ENCODE measurements at regions not wholly inside any gene's neighbourhood (a gene's known extent, or its start where the extent isn't known, plus 50 kb on each side); places are given as distances from the start of the nearest gene placed in this dataset.

DNA sequence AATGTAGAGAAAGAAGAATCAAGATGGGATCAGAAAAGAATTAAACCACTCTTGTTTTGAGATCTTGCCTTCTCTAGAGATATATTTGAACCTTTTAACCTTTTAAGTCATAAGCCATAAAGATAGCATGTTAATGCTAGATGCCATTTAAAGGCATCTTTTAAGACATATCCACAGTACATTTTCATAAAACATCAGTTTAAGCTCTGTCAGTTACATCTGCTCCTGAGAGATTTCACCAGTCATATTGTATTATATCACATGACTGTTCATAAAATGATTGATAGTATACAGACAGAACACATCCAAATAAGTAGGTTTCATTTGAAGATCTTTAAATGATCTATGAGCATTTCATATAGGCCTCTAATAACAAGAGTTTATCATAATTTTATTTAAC, 1238.5 kb downstream of the SLC16A7 start:
- H4K20me1 ChIP-seq (ENCODE audit: low read depth) = no peaks in the 10 kb centered on the region
- no peaks in the 10 kb centered on the region for H3K9me3 ChIP-seq (ENCODE audit: low read depth)
- no peak overlapping the region for H3K27ac ChIP-seq
- Mint-ChIP-seq H3K4me1 (no peaks in the 10 kb centered on the region), H3K36me3 (no peaks in the 10 kb centered on the region), H3K27me3 (ENCODE audit: insufficient read depth, low read depth) (no peaks in the 10 kb centered on the region), H3K4me3 (no peak overlapping the region), H3K9me3 (no peaks in the 10 kb centered on the region), H3K27ac (no peak overlapping the region)
- no peak overlapping the region for H2AFZ ChIP-seq (replicated peaks)
- no peaks in the 10 kb centered on the region for H3F3A ChIP-seq (ENCODE audit: low read depth)
- no peak overlapping the region for H3K9ac ChIP-seq
- H3K4me3 ChIP-seq = no peak overlapping the region
- no peaks in the 10 kb centered on the region for H3K27me3 ChIP-seq
- no peak overlapping the region for H3K4me2 ChIP-seq
- TF ChIP-seq, protein P1, sequence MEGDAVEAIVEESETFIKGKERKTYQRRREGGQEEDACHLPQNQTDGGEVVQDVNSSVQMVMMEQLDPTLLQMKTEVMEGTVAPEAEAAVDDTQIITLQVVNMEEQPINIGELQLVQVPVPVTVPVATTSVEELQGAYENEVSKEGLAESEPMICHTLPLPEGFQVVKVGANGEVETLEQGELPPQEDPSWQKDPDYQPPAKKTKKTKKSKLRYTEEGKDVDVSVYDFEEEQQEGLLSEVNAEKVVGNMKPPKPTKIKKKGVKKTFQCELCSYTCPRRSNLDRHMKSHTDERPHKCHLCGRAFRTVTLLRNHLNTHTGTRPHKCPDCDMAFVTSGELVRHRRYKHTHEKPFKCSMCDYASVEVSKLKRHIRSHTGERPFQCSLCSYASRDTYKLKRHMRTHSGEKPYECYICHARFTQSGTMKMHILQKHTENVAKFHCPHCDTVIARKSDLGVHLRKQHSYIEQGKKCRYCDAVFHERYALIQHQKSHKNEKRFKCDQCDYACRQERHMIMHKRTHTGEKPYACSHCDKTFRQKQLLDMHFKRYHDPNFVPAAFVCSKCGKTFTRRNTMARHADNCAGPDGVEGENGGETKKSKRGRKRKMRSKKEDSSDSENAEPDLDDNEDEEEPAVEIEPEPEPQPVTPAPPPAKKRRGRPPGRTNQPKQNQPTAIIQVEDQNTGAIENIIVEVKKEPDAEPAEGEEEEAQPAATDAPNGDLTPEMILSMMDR (IDR thresholded peaks at IDR 0.05) = no peak
- no peak for TF ChIP-seq EZH2phosphoT487 (IDR thresholded peaks at IDR 0.05)
- no peak for TF ChIP-seq EZH2 (IDR thresholded peaks at IDR 0.05)
- H3K4me1 ChIP-seq = no peaks in the 10 kb centered on the region
- DNase-seq (ENCODE audit: low spot score) = no peak
- no peaks in the 10 kb centered on the region for H3K36me3 ChIP-seq
- H3K79me2 ChIP-seq (ENCODE audit: low read depth) = no peaks in the 10 kb centered on the region

DNA sequence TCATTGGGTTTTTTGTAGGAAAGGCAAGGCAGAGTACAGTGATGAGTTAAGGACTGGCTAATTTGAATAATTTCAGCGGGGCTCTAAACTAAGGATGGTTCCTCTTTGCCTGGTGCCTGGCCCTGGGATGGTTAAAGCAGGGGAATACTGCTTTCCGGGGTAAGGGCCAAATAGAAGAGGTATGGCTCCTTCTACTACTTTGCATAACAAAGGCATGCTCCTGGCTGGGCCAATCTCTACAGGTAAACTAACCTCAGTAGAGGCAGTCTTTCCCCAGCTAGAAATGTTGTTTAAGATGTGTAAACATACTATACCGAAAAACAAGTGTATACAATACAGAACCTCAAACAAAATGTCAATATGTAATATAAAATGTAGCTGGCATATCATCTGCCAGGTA, 1239.0 kb downstream of the SLC16A7 start:
- H3F3A ChIP-seq (ENCODE audit: low read depth) = no peaks in the 10 kb centered on the region
- H3K79me2 ChIP-seq (ENCODE audit: low read depth) = no peaks in the 10 kb centered on the region
- no peaks in the 10 kb centered on the region for H3K36me3 Mint-ChIP-seq
- no peaks in the 10 kb centered on the region for H4K20me1 ChIP-seq (ENCODE audit: low read depth)
- TF ChIP-seq EZH2phosphoT487 (IDR thresholded peaks at IDR 0.05) = no peak
- TF ChIP-seq, protein P1 (IDR thresholded peaks at IDR 0.05) = no peak
- no peak for TF ChIP-seq EZH2 (IDR thresholded peaks at IDR 0.05)
- H3K4me1 ChIP-seq = no peaks in the 10 kb centered on the region
- no peaks in the 10 kb centered on the region for H3K9me3 ChIP-seq (ENCODE audit: low read depth)
- H3K27ac ChIP-seq = no peak overlapping the region
- H2AFZ ChIP-seq (replicated peaks) = no peak overlapping the region
- H3K27me3 Mint-ChIP-seq (ENCODE audit: insufficient read depth, low read depth) = no peaks in the 10 kb centered on the region
- H3K4me3 Mint-ChIP-seq = no peak overlapping the region
- no peak for DNase-seq (ENCODE audit: low spot score)
- no peak overlapping the region for H3K27ac Mint-ChIP-seq
- H3K9ac ChIP-seq = no peak overlapping the region
- no peak overlapping the region for H3K4me2 ChIP-seq
- no peaks in the 10 kb centered on the region for H3K36me3 ChIP-seq
- no peaks in the 10 kb centered on the region for H3K4me1 Mint-ChIP-seq
- no peak overlapping the region for H3K4me3 ChIP-seq
- H3K9me3 Mint-ChIP-seq = no peaks in the 10 kb centered on the region
- H3K27me3 ChIP-seq = no peaks in the 10 kb centered on the region

DNA sequence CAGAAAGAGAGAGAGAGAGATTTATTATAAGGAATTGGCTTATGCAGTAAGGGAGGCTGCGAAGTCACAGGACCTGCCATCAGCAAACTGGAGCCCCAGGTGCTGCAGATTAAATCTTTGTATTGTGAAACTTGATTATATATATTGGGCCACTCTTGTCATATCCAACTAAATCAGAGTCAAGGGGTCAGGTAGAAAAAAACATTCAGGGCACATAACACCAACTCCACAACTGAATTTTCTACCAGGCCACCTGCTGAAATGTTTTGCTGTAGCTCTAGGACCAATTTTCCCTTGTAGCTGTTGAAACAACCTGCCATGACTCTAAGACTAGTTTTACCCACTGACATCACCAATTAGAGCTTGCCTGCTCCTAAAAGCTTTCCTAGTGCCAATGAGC, 1240.8 kb downstream of the SLC16A7 start:
- H3K9me3 Mint-ChIP-seq = no peaks in the 10 kb centered on the region
- H3K4me3 ChIP-seq = no peak overlapping the region
- no peaks in the 10 kb centered on the region for H3K79me2 ChIP-seq (ENCODE audit: low read depth)
- H3K4me1 Mint-ChIP-seq = no peaks in the 10 kb centered on the region
- TF ChIP-seq EZH2 (IDR thresholded peaks at IDR 0.05) (no peak), EZH2phosphoT487 (IDR thresholded peaks at IDR 0.05) (no peak)
- TF ChIP-seq, protein P1 (IDR thresholded peaks at IDR 0.05) = no peak
- no peaks in the 10 kb centered on the region for H3K9me3 ChIP-seq (ENCODE audit: low read depth)
- H3K27ac Mint-ChIP-seq = no peak overlapping the region
- no peak overlapping the region for H3K4me2 ChIP-seq
- no peaks in the 10 kb centered on the region for H3K4me1 ChIP-seq
- H3K36me3 Mint-ChIP-seq = no peaks in the 10 kb centered on the region
- DNase-seq (ENCODE audit: low spot score) = no peak
- H3K27me3 Mint-ChIP-seq (ENCODE audit: insufficient read depth, low read depth) = no peaks in the 10 kb centered on the region
- no peaks in the 10 kb centered on the region for H4K20me1 ChIP-seq (ENCODE audit: low read depth)
- no peak overlapping the region for H3K4me3 Mint-ChIP-seq
- no peak overlapping the region for H3K9ac ChIP-seq
- H3K27ac ChIP-seq = no peak overlapping the region
- no peak overlapping the region for H2AFZ ChIP-seq (replicated peaks)
- no peaks in the 10 kb centered on the region for H3K36me3 ChIP-seq
- no peaks in the 10 kb centered on the region for H3F3A ChIP-seq (ENCODE audit: low read depth)
- H3K27me3 ChIP-seq = no peaks in the 10 kb centered on the region

DNA sequence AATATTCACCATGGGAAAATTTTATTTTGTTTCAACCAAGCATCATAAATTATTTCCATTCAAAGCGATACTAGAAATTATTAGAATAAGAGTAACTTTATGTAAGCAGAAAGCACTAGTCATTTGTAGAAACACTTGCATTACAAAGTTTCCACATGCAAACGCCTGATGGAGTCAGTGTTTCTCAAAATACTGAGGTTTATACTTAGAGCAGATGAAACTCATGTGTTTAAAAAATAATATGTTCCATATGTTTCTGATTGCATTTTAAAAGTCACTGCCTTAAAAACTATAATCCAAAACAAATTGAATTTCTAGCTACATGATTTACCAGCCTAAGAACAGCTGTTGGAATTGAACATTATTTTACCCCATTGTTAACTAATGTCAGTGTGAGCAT, 1246.4 kb downstream of the SLC16A7 start:
- no peak overlapping the region for H3K27ac Mint-ChIP-seq
- H3K4me3 ChIP-seq = no peak overlapping the region
- H3K9me3 ChIP-seq (ENCODE audit: low read depth) = no peaks in the 10 kb centered on the region
- H3K9me3 Mint-ChIP-seq = no peaks in the 10 kb centered on the region
- no peak overlapping the region for H2AFZ ChIP-seq (replicated peaks)
- TF ChIP-seq EZH2 (IDR thresholded peaks at IDR 0.05) = no peak
- no peak overlapping the region for H3K9ac ChIP-seq
- no peaks in the 10 kb centered on the region for H3K79me2 ChIP-seq (ENCODE audit: low read depth)
- H3K27me3 Mint-ChIP-seq (ENCODE audit: insufficient read depth, low read depth) = no peaks in the 10 kb centered on the region
- no peak overlapping the region for H3K4me2 ChIP-seq
- no peak for DNase-seq (ENCODE audit: low spot score)
- H4K20me1 ChIP-seq (ENCODE audit: low read depth) = no peaks in the 10 kb centered on the region
- no peaks in the 10 kb centered on the region for H3K4me1 ChIP-seq
- H3K4me1 Mint-ChIP-seq = no peaks in the 10 kb centered on the region
- no peak overlapping the region for H3K4me3 Mint-ChIP-seq
- no peak overlapping the region for H3K27ac ChIP-seq
- H3K27me3 ChIP-seq = no peaks in the 10 kb centered on the region
- no peaks in the 10 kb centered on the region for H3K36me3 Mint-ChIP-seq
- H3F3A ChIP-seq (ENCODE audit: low read depth) = no peaks in the 10 kb centered on the region
- H3K36me3 ChIP-seq = no peaks in the 10 kb centered on the region
